Posterior cingulate gyrus (tissue), 11 donors: ENCODE measurements at regions not wholly inside any gene's neighbourhood (a gene's known extent, or its start where the extent isn't known, plus 50 kb on each side); places are given as distances from the start of the nearest gene placed in this dataset.
"Not testable (repeated sequence)": the region's sequence is repeated elsewhere in the genome, so short reads cannot be mapped to it uniquely, and the experiment has no call there.

Experiments used
- DNase-seq, 10 donors: peaks; one replicate each; pipeline versions ENCODE4 v3.0.0 to v3.0.0-alpha.2; 2020 to 2021; ENCODE audit warnings: mixed read lengths in 3 of 10
- intact Hi-C: fragments of 100-400 bp; cut with DNase I; formaldehyde crosslinking; loops from one replicate; pipeline ENCODE4 v1.15.1; 2023

DNA sequence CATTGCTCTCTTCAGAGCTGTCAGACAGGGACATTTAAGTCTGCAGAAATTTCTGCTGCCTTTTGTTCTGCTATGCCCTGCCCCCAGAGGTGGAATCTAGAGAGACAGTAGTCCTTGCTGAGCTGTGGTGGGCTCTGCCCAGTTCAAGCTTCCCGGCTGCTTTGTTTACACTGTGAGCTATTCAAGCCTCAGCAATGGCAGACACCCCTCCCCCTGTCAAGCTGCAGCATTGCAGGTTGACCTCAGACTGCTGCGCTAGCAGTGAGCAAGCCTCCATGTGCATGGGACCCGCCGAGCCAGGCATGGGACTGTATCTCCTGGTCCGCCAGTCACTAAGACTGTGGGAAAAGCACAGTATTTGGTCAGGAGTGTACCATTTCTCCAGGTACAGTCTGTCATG, 53.6 kb upstream of the MAPK10 start:
- intact Hi-C loops, DNase-seq: not testable (repeated sequence)

GRCh38 chr4:86414686-86415085, 54.8 kb upstream of the MAPK10 start:
- intact Hi-C loops: no loop called here
- DNase-seq: no peak

- intact Hi-C loops: no loop called here
- no peak for DNase-seq
Observed at GRCh38 chr4:86416081-86416480, 56.2 kb upstream of the MAPK10 start.

- intact Hi-C loops: no loop called here
- DNase-seq: peak in 7 of 10 donors; percentile 15 to 86 (median 60)
Observed at GRCh38 chr4:86421461-86421860, 61.6 kb upstream of the MAPK10 start.

- intact Hi-C loops: no loop called here
Observed at GRCh38 chr4:86431543-86432116, 71.8 kb upstream of the MAPK10 start.

GRCh38 chr4:86432559-86433134, 72.8 kb upstream of the MAPK10 start:
- no peak for DNase-seq
- intact Hi-C loops: no loop called here

More at GRCh38 chr4:86431543-86432116, 71.8 kb upstream of the MAPK10 start:
- DNase-seq: no peak

DNA sequence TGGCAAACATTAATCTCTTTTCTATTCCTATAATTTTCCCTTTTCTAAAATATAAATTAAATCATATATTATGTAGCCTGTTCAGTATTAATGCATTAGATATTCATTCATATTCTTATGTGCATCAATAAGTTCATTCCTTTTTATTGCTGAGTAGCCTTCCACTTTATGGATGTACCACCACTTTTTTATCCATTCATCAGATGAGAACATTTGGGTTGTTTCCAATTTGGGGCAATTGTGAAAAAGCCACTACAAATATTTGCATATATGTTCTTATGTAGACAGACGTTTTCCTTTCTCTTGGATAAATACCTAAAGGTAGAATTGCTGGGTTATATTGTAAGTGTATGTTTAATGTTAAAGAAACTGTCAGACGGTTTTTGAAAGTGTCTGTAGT, 79.4 kb upstream of the MAPK10 start:
- no peak for DNase-seq
- intact Hi-C loops: no loop called here

DNA sequence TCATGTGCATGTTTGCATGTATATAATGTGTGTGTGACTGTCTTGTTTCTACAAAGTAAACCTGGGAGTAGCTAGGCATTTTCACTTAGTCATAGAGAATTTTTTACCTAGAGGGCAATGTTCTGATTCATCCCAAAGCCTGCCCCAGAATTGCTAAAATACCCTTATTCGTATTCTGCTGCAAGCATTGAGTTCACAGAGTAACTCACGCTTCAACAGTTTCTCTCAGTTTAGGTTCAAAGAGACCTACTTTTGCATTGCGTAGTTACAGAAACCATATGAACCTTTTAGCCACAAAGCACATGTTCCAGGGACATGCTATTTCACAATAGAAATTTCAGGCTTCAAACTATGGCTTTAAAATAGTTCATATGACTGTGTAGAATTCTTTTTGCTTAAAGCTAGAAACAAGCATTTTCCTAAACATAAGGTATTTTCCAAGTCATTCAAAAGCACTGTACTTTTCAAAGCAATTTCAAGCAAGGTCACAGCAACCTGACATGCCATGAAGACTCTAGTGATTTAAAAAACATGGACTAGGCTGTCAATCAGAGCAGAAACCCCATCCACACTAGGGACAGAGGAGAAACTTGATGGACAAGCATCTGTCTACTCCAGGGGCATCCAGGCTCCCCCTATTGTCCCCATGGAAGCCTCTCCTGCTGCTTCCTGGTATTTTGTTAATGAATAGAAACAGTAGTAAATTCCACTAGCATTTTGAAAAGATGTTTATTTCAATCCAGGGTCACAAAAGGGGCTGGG, 81.5 kb upstream of the MAPK10 start:
- intact Hi-C loops: no loop called here
- DNase-seq: no peak

- DNase-seq: no peak
- intact Hi-C loops: no loop called here
Observed at GRCh38 chr4:86442881-86443280, 83.0 kb upstream of the MAPK10 start.

DNA sequence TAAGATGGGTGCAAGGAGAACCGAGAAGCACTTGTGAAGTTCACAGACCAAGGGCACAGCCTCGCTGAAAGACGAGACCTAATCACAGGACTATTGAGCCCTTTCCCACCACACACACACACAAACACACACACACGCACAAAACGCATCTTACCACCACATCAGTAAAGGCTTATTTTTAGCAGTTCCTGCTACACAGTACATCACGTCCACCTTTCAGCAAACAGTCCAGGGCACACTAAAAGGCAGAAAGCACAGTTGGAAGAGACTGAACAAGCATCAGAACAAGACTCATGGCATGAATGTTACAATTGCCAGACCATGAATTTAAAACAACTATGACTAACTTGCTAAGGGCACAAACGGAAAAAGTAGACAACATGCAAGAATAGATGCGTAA, 83.6 kb upstream of the MAPK10 start:
- intact Hi-C loops: no loop called here
- DNase-seq: no peak

GRCh38 chr4:86446996-86447395, 87.1 kb upstream of the MAPK10 start:
- intact Hi-C loops: no loop called here
- DNase-seq: no peak

- DNase-seq: peak in 1 of 10 donors; percentile 62
- intact Hi-C loops: no loop called here
Observed at GRCh38 chr4:86448871-86449270, 89.0 kb upstream of the MAPK10 start.

- intact Hi-C loops: no loop called here
- no peak for DNase-seq
Observed at GRCh38 chr4:86449746-86450588, 90.1 kb upstream of the MAPK10 start.

- DNase-seq: no peak
- intact Hi-C loops: no loop called here
Observed at GRCh38 chr4:86450861-86451260, 91.0 kb upstream of the MAPK10 start.

DNA sequence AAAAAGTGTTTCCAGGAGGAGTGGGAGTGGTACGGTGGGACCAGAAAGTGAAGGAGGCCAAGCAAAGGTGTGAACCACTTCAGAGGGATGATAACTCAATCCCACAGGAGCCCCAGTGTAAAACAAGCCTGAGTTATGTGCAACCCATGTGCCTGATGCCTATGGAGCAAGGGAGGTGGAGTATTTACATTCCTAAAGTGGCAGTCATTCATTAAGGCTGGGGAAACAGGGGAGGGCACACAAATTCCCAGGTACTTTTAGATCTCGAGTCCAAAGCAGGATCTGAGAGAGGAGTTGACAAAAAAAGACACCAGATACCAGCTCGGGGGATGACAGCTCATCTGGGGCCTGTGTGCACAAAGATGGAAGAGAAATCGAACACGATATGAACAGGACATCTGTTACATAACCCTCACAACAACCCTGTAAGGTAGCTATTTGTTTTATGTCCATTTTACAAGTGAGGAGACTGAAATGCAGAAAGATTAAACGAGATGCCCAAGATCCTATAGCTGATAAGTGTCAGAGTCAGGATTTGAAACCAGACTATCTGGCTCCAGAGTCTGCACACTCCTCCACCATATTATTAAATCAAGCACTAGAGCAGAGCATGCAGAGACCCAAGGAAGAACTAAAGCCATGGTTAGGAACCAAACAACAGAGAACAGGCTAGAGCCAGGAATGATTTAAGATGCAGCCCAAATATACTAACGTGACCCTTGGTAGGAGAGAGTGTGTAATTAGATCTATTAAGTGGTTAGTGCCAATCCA, 91.9 kb upstream of the MAPK10 start:
- intact Hi-C loops: no loop called here
- no peak for DNase-seq

DNA sequence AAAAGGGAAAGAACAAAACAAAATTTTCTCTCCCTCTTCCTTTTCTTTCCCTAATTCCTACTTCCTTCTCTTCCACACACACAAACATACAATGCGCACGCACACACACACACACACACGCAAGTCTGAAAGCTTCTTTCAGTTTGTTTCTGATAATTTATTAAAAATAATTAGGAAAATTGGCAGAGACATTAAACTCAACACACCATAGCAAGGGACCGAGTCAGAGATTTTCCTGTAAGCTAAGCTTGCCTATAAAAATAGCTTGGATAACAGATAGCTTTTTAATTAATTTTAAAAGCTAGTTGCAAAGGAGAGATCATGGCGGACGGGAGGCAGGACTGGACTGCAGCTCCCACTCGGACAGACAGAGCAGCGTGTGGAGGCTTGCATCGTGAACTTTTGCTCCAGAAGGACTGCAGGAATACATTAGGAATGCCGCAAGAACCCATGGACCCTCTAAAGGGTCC, 92.6 kb upstream of the MAPK10 start:
- peak in 1 of 10 donors; percentile 57 for DNase-seq
- intact Hi-C loops: no loop called here

DNA sequence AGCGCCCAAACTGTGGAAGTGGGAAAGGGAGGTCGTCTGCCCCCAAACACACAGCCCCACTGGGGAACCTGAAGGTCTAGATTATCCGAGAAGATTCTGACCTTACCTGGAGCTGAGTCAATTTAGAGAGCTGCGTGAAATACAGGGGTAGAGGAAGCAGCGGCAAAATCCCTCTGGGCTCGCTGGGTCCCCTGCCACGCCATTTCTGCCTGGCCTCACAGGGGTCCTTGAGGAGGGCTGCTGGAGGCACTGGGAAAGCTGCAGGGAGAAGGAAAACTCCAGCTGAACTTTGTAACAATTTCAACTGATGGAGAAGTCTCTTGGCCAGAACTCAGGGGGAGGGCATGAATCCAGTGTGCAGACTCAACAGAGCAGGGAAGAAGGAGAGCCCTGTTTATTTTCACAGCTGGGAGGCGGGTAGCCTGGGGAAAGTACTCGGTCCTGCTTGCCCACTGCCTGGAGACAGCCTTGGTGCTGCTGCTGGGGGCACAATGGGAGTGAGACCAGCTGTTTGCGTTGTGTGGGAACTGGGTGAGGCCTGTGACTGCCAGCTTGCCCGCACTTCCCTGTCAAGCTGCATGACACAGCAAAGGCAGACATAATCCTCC, 93.2 kb upstream of the MAPK10 start:
- intact Hi-C loops: no loop called here
- peak in 5 of 10 donors; percentile 10 to 83 (median 13) for DNase-seq

DNA sequence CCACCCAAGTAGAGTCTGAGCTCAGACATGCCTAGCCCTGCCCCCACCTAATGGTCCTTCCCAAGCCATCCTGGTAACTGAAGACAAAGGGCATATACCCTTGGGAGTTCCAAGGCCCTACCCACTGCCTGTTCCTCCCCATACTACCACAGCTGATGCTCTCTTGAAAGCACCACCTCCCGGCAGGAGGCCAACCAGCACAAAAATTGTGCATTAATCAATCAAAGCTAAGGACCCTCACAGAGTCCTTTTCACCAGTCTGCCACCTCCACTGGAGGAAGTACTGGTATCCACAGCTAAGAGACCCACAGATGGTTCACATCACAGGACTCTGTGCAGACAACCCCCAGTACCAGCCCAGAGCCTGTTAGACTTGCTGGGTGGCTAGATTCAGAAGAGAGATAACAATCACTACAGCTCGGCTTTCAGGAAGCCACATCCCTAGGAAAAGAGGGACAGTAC, 93.8 kb upstream of the MAPK10 start:
- DNase-seq, intact Hi-C loops: not testable (repeated sequence)

GRCh38 chr4:86461849-86462248, 102.0 kb upstream of the MAPK10 start:
- DNase-seq: peak in 1 of 10 donors; percentile 49
- intact Hi-C loops: no loop called here
